Transverse colon (tissue), 4 donors: ENCODE measurements at regions not wholly inside any gene's neighbourhood (a gene's known extent, or its start where the extent isn't known, plus 50 kb on each side); places are given as distances from the start of the nearest gene placed in this dataset.

Experiments
- EP300 ChIP-seq: sonication (generic); formaldehyde crosslinking; IDR thresholded peaks from one replicate; pipeline ENCODE4 v1.6.1; 2017; ENCODE audit warnings: antibody characterized with exemption, low read depth
- POLR2A ChIP-seq: fragments of 450-650 bp; IDR thresholded peaks from one replicate; pipeline ENCODE4 v1.6.1; 2016; ENCODE audit warnings: antibody characterized with exemption, mild to moderate bottlenecking, moderate library complexity
- POLR2AphosphoS5 ChIP-seq, 3 donors: sonication (generic); formaldehyde crosslinking; IDR thresholded peaks; one replicate each; pipeline ENCODE4 v1.6.1; 2016; ENCODE audit warnings: antibody characterized with exemption in 3 of 3
- TF ChIP-seq, protein P1 (sequence below), 5 experiments: fragments of 200-600 bp in 3 of 5; fragments of 450-650 bp in 2 of 5; sonication (generic) in 3 of 5; IDR thresholded peaks; 1 replicate in 2 of 5; 2 replicates in 3 of 5; pipeline ENCODE4 v1.5.1; 2016 to 2017; ENCODE audit warnings: antibody characterized with exemption in 5 of 5, inconsistent platforms in 3 of 5, mild to moderate bottlenecking in 2 of 5, moderate library complexity in 1 of 5

- TF ChIP-seq EP300: no peak
- TF ChIP-seq, protein P1, sequence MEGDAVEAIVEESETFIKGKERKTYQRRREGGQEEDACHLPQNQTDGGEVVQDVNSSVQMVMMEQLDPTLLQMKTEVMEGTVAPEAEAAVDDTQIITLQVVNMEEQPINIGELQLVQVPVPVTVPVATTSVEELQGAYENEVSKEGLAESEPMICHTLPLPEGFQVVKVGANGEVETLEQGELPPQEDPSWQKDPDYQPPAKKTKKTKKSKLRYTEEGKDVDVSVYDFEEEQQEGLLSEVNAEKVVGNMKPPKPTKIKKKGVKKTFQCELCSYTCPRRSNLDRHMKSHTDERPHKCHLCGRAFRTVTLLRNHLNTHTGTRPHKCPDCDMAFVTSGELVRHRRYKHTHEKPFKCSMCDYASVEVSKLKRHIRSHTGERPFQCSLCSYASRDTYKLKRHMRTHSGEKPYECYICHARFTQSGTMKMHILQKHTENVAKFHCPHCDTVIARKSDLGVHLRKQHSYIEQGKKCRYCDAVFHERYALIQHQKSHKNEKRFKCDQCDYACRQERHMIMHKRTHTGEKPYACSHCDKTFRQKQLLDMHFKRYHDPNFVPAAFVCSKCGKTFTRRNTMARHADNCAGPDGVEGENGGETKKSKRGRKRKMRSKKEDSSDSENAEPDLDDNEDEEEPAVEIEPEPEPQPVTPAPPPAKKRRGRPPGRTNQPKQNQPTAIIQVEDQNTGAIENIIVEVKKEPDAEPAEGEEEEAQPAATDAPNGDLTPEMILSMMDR (IDR thresholded peaks at IDR 0.05): no peak
- TF ChIP-seq POLR2AphosphoS5 (IDR thresholded peaks at IDR 0.05): no peak
- no peak for TF ChIP-seq POLR2A
Observed at GRCh38 chr6:170117111-170117972, 173.5 kb downstream of the DLL1 start.
